Type B pancreatic cell (in vitro differentiated cells): ENCODE measurements at regions not wholly inside any gene's neighbourhood (a gene's known extent, or its start where the extent isn't known, plus 50 kb on each side); places are given as distances from the start of the nearest gene placed in this dataset.

Experiments used
- DNase-seq: peaks from one replicate; pipeline ENCODE4 v3.0.0; 2021; ENCODE audit warnings: mixed read lengths; ENCODE audit not compliant: unreplicated experiment; ENCODE audit errors: extremely low spot score
- H3K27ac Mint-ChIP-seq: 2 replicates; pipeline ENCODE4 v1.8.0; 2021; ENCODE audit warnings: mild to moderate bottlenecking, mixed read lengths
- H3K27me3 Mint-ChIP-seq: 2 replicates; pipeline ENCODE4 v1.8.0; 2021; ENCODE audit warnings: mixed read lengths
- H3K36me3 Mint-ChIP-seq: 2 replicates; pipeline ENCODE4 v1.8.0; 2021; ENCODE audit warnings: mixed read lengths
- H3K4me1 Mint-ChIP-seq: one replicate; pipeline ENCODE4 v1.8.0; 2021; ENCODE audit warnings: mixed read lengths; ENCODE audit not compliant: unreplicated experiment
- H3K4me3 Mint-ChIP-seq: 2 replicates; pipeline ENCODE4 v1.8.0; 2021; ENCODE audit warnings: mild to moderate bottlenecking, mixed read lengths
- H3K9me3 Mint-ChIP-seq: 2 replicates; pipeline ENCODE4 v1.8.0; 2021; ENCODE audit warnings: mixed read lengths
- CTCF ChIP-seq: fragments of 200-600 bp; sonication (generic); conservative IDR thresholded peaks from 2 replicates; pipeline ENCODE4 v1.5.0; 2021; ENCODE audit warnings: antibody characterized with exemption, mild to moderate bottlenecking

DNA sequence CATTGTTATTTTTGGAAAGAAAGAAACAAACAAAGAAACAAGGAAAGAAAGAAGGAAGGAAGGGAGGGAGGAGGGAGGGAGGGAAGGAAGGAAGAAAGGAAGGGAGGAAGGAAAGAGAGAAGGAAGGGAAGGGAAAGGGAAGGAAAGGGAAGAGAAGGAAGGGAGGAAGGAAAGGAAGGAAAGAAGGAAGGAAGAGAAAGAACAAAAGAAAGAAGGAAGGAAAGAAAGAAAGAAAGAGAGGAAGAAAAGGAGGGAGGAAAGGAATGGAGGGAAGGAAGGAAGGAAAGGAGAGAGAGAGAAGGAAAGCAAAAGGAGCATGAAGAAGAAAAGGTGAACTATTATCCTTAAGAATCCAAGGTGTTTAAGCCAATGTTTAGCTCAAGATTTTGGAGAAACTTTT is 262.7 kb upstream of the STT3B start:
- no peak for DNase-seq
- Mint-ChIP-seq H3K4me3 (no peak overlapping the region), H3K27me3 (no peaks in the 10 kb centered on the region), H3K4me1 (peaks cover 17% of the 10 kb centered on the region), H3K9me3 (peaks cover 4% of the 10 kb centered on the region), H3K36me3 (no peaks in the 10 kb centered on the region), H3K27ac (no peak overlapping the region)
- no peak for TF ChIP-seq CTCF

DNA sequence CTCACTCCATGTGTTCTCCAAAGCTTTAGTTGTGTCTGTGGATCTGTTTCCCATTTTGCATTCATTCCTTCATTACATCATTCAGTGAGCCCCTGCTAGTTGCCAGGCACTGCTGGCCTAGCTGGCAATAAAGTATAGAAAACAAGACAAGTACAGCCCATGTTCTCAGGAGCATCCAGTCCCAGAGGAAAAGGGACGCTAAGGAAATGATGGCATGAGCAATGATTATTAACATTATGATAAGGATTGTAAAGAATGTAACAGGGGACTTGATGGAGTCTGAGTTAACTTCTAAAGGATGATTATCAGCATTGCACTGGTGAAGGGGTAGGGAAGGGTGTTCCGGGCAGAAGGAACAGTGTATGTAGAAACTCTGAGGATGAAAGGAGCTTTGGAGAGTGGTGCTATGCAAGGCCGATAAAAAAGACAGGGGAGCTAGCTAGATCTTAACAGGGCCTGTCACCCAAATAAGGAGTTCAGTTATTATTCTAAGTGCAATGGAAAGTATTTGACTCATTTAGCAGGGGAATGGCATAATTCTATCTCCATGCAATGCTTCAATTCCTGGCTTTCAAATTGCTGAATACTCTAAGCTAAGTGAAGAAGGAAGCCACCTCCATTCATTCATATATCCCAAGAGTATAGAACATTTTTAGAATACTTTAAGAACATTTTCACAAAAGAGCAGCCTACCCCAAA is 258.2 kb upstream of the STT3B start:
- Mint-ChIP-seq H3K4me3 (no peak overlapping the region), H3K27ac (peak overlapping the region; percentile 69), H3K4me1 (peaks cover 21% of the 10 kb centered on the region), H3K9me3 (no peaks in the 10 kb centered on the region), H3K27me3 (no peaks in the 10 kb centered on the region), H3K36me3 (no peaks in the 10 kb centered on the region)
- no peak for DNase-seq
- no peak for TF ChIP-seq CTCF

DNA sequence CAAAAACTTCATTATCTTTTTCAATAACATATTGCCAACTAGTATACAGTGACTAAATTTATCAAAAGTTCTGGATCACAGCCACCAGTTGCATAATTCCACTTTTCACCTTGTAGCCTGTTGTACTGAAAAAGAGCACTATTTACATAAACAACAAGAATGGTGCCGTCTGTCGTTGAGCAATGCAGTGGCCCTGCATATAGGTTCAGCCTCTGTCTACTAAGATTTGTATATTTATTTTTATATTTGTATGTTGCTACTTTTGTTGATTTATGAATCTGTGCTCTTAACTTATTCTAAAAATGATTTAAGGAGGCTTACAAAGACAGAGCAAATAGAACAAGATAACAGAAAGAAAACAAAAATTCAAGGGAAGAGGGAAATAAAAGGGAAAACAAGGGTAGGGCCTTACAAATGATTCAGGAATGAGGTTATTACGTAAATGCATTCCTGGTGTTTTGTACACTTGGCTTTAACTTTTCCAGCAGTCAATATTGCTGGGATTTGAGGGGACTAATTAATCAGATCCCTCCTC is 257.6 kb upstream of the STT3B start:
- H3K36me3 Mint-ChIP-seq, result no peaks in the 10 kb centered on the region
- no peaks in the 10 kb centered on the region for H3K27me3 Mint-ChIP-seq
- TF ChIP-seq CTCF, result no peak
- DNase-seq, result no peak
- H3K4me1 Mint-ChIP-seq, result peaks cover 21% of the 10 kb centered on the region
- H3K27ac Mint-ChIP-seq, result peak overlapping the region; percentile 69
- H3K4me3 Mint-ChIP-seq, result peak overlapping the region; percentile 27
- H3K9me3 Mint-ChIP-seq, result no peaks in the 10 kb centered on the region

DNA sequence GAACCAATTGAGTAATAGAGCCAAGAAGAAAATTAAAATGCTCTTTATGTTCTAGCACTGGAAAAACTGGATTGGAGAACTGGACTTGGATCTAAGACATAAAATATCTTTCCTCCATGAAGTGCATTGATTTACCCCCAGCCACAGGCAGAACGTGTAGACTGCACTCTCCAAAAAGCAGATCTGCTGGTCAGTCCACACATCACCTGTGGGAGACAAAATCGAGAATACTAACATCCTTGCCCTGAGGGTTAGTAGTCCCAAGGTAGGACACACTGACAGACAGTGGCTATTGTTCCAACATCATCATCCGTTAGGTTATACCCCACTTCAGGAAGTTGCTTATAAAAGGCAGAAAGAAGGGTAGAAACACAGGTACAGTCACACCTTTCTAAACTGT is 257.1 kb upstream of the STT3B start:
- H3K27me3 Mint-ChIP-seq, result no peaks in the 10 kb centered on the region
- no peak for DNase-seq
- no peaks in the 10 kb centered on the region for H3K36me3 Mint-ChIP-seq
- no peak for TF ChIP-seq CTCF
- no peak overlapping the region for H3K4me3 Mint-ChIP-seq
- H3K9me3 Mint-ChIP-seq, result no peaks in the 10 kb centered on the region
- peaks cover 21% of the 10 kb centered on the region for H3K4me1 Mint-ChIP-seq
- H3K27ac Mint-ChIP-seq, result peak overlapping the region; percentile 69

DNA sequence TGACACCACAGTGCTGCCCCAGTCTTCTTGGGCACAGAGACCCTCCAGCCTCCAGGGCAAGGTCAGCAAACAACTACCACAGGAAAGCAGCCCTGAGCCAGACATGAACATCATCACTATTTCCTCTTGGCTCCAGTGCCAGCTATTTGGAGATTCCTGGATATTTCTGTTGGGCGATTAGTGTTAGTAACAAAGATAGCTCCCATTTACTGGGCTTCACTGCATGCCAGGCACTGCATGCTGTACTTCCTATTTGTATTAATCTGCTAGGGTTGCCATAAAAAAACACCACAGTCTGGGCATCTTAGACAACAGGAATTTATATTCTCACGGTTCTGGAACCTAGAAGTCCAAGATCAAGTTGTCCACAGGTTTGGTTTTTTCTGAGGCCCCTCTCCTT is 255.1 kb upstream of the STT3B start:
- Mint-ChIP-seq H3K36me3 (no peaks in the 10 kb centered on the region), H3K27me3 (no peaks in the 10 kb centered on the region), H3K27ac (no peak overlapping the region), H3K4me1 (peaks cover 21% of the 10 kb centered on the region), H3K4me3 (no peak overlapping the region), H3K9me3 (no peaks in the 10 kb centered on the region)
- DNase-seq, result no peak
- no peak for TF ChIP-seq CTCF
